ENCODE measurements at regions not wholly inside any gene's neighbourhood (a gene's known extent, or its start where the extent isn't known, plus 50 kb on each side); places are given as distances from the start of the nearest gene placed in this dataset.

DNA sequence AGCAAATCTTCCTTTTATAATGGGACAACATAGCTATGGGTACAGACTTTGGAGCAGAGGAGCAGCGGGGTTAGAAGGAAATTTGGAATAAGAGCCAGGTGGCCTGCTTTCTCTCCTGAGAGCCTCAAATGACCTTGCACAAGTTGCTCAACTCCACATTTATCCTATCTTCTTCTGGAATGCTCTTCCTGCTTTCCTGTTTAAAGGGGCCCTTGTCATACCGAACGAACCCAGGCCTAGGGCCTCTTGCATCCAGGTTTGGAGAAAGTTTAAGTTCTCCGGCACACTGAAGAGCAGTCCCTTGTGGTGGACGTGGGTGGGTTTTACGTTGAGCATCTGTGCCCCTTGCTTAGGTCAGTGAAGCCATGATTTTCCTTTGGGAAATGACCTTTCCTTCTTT lies 197.9 kb upstream of the NR3C1 start:
- CTCF ChIA-PET (ENCODE audit: low intra/inter-chr PET ratio, low total read pairs) = no interaction called here
- Histone ChIP-seq H3K79me2 (ENCODE audit: insufficient read depth, low read length) (no peaks in the 10 kb centered on the region), H3K4me2 (ENCODE audit: low read depth, low read length) (peak overlapping the region; percentile 41), H2AFZ (ENCODE audit: low read length) (no peak overlapping the region), H3K9ac (ENCODE audit: insufficient read depth, low read depth, low read length) (peak overlapping the region; percentile 13; the same call in 1 of the 2 replicates), H3K4me3 (replicated peaks in 1 of 3; ENCODE audit: insufficient read depth in 1 of 3, low read depth in 2 of 3, low read length in 3 of 3) (no peak overlapping the region), H3K27me3 (ENCODE audit: control insufficient read depth in 1 of 2, insufficient read depth in 2 of 2, low read length in 2 of 2) (no peaks in the 10 kb centered on the region), H3K36me3 (replicated peaks in 1 of 2; ENCODE audit: control insufficient read depth in 1 of 2, insufficient read depth in 2 of 2, low read length in 2 of 2) (no peaks in the 10 kb centered on the region), H3K4me1 (ENCODE audit: insufficient read depth, low read length) (peaks cover 61% of the 10 kb centered on the region), H3K27ac (ENCODE audit: extremely low read length, insufficient read depth, low read length) (peak overlapping the region; percentile 60), H3K9me3 (ENCODE audit: low read length) (no peaks in the 10 kb centered on the region), H4K20me1 (ENCODE audit: insufficient read depth, low read length) (no peaks in the 10 kb centered on the region)
- DNase-seq (ENCODE audit: low spot score) = peak; percentile 55
- WGBS (ENCODE audit: low lambda C conversion rate) = 56% methylated on average over 6 of the region's 6 CpGs
- POLR2A ChIA-PET = no interaction called here
- peak; percentile 71 for FAIRE-seq
- in situ Hi-C loops (cut with HindIII; ENCODE audit: extremely low pct_ligation_motif_present, low pct_unique_long_range_greater_than_20kb) = no loop called here
- intact Hi-C loops (cut with micrococcal nuclease; ENCODE audit: unreplicated experiment) = loop anchor here (2.0 kb wide), 1 partner anchor 47 kb away; no protein-coding TSS in a partner anchor
- ATAC-seq = peak; percentile 42; the same call in 2 of the 3 replicates
- no TSS peak for BruUV-seq (replicated peaks)
- 0 out of 2 replicates have a peak, but pooled peaks have one; percentile 42 for TF ChIP-seq EHMT2 (IDR thresholded peaks at IDR 0.05; ENCODE audit: borderline replicate concordance, low read depth, low read length)
- no peak for TF ChIP-seq ZNF333 (CRISPR knock-in tag; IDR thresholded peaks at IDR 0.05; ENCODE audit: borderline replicate concordance)
- TF ChIP-seq, protein P1, sequence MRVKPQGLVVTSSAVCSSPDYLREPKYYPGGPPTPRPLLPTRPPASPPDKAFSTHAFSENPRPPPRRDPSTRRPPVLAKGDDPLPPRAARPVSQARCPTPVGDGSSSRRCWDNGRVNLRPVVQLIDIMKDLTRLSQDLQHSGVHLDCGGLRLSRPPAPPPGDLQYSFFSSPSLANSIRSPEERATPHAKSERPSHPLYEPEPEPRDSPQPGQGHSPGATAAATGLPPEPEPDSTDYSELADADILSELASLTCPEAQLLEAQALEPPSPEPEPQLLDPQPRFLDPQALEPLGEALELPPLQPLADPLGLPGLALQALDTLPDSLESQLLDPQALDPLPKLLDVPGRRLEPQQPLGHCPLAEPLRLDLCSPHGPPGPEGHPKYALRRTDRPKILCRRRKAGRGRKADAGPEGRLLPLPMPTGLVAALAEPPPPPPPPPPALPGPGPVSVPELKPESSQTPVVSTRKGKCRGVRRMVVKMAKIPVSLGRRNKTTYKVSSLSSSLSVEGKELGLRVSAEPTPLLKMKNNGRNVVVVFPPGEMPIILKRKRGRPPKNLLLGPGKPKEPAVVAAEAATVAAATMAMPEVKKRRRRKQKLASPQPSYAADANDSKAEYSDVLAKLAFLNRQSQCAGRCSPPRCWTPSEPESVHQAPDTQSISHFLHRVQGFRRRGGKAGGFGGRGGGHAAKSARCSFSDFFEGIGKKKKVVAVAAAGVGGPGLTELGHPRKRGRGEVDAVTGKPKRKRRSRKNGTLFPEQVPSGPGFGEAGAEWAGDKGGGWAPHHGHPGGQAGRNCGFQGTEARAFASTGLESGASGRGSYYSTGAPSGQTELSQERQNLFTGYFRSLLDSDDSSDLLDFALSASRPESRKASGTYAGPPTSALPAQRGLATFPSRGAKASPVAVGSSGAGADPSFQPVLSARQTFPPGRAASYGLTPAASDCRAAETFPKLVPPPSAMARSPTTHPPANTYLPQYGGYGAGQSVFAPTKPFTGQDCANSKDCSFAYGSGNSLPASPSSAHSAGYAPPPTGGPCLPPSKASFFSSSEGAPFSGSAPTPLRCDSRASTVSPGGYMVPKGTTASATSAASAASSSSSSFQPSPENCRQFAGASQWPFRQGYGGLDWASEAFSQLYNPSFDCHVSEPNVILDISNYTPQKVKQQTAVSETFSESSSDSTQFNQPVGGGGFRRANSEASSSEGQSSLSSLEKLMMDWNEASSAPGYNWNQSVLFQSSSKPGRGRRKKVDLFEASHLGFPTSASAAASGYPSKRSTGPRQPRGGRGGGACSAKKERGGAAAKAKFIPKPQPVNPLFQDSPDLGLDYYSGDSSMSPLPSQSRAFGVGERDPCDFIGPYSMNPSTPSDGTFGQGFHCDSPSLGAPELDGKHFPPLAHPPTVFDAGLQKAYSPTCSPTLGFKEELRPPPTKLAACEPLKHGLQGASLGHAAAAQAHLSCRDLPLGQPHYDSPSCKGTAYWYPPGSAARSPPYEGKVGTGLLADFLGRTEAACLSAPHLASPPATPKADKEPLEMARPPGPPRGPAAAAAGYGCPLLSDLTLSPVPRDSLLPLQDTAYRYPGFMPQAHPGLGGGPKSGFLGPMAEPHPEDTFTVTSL (CRISPR knock-in tag; IDR thresholded peaks at IDR 0.05; ENCODE audit: borderline replicate concordance) = peak; percentile 38; the same call in 1 of the 2 replicates
- TF ChIP-seq THAP11 (CRISPR knock-in tag; IDR thresholded peaks at IDR 0.05) = no peak
- no peak for TF ChIP-seq SATB2 (CRISPR knock-in tag; IDR thresholded peaks at IDR 0.05)
- TF ChIP-seq NCOA2 (CRISPR knock-in tag; IDR thresholded peaks at IDR 0.05) = peak; percentile 63
- TF ChIP-seq, protein P2, sequence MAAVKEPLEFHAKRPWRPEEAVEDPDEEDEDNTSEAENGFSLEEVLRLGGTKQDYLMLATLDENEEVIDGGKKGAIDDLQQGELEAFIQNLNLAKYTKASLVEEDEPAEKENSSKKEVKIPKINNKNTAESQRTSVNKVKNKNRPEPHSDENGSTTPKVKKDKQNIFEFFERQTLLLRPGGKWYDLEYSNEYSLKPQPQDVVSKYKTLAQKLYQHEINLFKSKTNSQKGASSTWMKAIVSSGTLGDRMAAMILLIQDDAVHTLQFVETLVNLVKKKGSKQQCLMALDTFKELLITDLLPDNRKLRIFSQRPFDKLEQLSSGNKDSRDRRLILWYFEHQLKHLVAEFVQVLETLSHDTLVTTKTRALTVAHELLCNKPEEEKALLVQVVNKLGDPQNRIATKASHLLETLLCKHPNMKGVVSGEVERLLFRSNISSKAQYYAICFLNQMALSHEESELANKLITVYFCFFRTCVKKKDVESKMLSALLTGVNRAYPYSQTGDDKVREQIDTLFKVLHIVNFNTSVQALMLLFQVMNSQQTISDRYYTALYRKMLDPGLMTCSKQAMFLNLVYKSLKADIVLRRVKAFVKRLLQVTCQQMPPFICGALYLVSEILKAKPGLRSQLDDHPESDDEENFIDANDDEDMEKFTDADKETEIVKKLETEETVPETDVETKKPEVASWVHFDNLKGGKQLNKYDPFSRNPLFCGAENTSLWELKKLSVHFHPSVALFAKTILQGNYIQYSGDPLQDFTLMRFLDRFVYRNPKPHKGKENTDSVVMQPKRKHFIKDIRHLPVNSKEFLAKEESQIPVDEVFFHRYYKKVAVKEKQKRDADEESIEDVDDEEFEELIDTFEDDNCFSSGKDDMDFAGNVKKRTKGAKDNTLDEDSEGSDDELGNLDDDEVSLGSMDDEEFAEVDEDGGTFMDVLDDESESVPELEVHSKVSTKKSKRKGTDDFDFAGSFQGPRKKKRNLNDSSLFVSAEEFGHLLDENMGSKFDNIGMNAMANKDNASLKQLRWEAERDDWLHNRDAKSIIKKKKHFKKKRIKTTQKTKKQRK (IDR thresholded peaks at IDR 0.05; ENCODE audit: low read length) = no peak
- TF ChIP-seq GPN1 (CRISPR knock-in tag; IDR thresholded peaks at IDR 0.05; ENCODE audit: borderline replicate concordance) = no peak
- peak; percentile 21; the same call in 1 of the 2 replicates for TF ChIP-seq SAP130 (CRISPR knock-in tag; IDR thresholded peaks at IDR 0.05; ENCODE audit: low read depth)
- no peak for TF ChIP-seq MEIS1 (CRISPR knock-in tag; IDR thresholded peaks at IDR 0.05; ENCODE audit: borderline replicate concordance)
- TF ChIP-seq ZFY (CRISPR knock-in tag; IDR thresholded peaks at IDR 0.05) = peak; percentile 33; the same call in 1 of the 2 replicates
- 0 out of 2 replicates have a peak, but pooled peaks have one; percentile 40 for TF ChIP-seq ZKSCAN5 (CRISPR knock-in tag; IDR thresholded peaks at IDR 0.05)
- no peak for TF ChIP-seq PAWR (CRISPR knock-in tag; IDR thresholded peaks at IDR 0.05; ENCODE audit: borderline replicate concordance)
- TF ChIP-seq, protein P3, sequence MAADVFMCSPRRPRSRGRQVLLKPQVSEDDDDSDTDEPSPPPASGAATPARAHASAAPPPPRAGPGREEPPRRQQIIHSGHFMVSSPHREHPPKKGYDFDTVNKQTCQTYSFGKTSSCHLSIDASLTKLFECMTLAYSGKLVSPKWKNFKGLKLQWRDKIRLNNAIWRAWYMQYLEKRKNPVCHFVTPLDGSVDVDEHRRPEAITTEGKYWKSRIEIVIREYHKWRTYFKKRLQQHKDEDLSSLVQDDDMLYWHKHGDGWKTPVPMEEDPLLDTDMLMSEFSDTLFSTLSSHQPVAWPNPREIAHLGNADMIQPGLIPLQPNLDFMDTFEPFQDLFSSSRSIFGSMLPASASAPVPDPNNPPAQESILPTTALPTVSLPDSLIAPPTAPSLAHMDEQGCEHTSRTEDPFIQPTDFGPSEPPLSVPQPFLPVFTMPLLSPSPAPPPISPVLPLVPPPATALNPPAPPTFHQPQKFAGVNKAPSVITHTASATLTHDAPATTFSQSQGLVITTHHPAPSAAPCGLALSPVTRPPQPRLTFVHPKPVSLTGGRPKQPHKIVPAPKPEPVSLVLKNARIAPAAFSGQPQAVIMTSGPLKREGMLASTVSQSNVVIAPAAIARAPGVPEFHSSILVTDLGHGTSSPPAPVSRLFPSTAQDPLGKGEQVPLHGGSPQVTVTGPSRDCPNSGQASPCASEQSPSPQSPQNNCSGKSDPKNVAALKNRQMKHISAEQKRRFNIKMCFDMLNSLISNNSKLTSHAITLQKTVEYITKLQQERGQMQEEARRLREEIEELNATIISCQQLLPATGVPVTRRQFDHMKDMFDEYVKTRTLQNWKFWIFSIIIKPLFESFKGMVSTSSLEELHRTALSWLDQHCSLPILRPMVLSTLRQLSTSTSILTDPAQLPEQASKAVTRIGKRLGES (CRISPR knock-in tag; IDR thresholded peaks at IDR 0.05; ENCODE audit: borderline replicate concordance) = no peak

Data from HepG2 (cell line).